ENCODE measurements at regions not wholly inside any gene's neighbourhood (a gene's known extent, or its start where the extent isn't known, plus 50 kb on each side); places are given as distances from the start of the nearest gene placed in this dataset.
"Not testable (repeated sequence)": the region's sequence is repeated elsewhere in the genome, so short reads cannot be mapped to it uniquely, and the experiment has no call there.

DNA sequence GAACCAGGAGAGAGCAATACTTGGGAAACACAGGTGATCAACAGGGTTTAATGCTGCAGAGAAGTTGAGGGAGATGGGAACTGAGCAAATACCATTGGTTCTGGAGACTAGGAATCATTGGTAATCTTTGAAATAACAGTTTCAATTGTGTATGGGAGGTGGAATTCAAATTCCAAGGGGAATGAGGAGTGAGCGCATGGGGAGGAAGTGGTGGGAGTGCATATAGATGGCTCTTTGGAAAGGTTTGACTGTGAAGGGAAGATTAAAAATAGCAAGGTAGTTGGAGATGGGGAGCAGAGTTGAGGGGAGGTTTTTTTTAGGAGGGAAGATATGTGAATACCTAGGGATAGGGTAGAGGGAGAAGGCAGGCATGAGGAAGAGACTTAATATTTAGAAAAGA is 51.1 kb upstream of the ROPN1 start:
- no peak for DNase-seq

DNA sequence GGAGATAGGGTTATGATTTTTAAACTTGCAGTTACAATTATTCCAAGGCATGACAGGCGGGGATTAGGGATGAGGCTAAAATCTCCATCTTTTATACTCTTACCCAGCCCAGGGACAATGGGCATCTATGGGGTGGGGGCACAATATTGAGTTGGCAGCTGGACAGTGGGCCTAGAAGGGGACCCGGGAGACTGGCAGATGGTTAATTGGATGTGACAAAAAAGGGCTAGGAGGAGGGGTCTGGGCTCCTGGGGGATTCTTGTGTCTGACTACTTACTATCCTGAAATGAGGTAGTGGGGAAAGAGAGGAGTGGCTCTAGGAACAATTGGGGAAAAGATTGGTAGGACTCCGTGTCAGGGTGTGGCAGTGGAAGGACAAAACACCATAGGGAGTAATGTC is 53.0 kb upstream of the ROPN1 start:
- DNase-seq = no peak

DNA sequence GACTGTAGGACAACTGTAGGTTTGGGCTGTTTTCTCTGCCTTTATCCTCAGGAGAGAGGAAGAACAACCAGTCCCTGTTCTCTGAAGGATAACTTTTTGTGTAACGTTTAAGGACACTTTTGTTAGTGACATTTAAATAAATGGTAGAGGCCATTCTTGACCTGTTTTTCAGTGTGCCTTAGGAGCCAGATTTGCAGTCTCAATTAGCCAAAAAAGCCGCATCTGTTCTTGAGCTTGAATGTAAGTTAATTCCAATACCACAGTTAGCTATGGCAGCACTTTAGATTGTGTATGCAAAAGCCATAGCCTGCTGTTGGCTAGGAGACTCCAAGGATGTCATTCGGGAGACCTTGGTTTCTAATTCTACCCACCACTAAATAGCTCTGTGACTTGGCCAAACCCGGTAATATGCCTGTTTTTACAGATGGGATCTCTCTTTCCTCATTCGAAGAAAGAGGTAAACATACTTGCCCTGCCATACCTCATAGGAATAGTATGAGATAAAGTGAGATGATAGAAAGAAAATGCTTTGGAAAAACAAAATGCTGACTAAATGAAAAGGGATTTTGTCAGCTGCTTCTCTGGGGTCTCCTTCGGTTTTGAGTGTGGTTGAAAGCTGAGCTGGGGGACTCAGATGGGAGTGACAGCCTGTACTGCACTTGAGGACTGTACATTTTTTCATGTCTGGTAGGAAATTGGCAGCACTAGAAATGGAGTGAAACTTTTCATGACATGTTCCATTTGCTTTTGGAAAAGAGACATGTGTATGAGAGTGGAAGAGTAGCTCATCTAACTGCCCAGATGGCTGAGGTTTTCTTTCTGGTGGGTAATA is 57.3 kb upstream of the ROPN1 start:
- DNase-seq = no peak

DNA sequence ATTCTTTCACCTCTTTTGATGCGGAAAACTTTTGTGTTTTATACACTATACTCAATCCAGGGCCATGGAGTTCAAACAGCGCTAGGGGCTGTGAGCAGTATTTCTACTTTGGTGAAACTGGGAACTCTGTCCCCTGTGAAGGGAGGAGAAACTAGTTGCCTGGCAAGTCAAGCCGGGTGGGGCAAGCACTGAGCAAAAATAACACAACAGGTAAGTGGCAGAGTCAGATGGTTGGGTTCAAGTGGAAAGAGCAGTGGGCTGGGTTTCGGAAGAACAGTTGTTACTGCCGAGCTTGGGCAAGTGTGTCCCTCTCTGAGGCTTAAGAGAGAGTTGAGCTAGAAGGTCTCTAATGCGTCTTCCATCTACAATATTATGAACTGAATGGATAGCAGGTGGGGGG is 59.7 kb upstream of the ROPN1 start:
- DNase-seq = no peak

DNA sequence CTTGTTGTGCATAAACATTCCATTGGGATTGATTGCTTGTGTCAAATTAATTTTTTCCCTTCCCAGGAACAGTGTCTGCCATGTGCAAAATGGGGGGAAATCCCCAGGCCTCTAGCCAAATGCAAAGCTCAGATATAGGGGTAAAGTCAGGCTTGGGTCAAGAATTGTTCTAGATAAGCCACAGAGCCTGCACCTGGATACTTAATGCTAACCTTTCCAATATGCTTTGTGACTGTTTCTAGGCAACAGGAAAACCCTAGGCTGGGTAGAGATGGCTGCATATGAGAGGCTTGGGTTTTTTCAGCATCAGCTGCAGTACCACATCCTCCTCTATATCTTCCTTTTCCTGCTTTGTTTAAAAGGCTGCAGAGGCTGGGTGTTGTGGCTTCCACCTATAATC is 61.9 kb upstream of the ROPN1 start:
- no peak for DNase-seq

DNA sequence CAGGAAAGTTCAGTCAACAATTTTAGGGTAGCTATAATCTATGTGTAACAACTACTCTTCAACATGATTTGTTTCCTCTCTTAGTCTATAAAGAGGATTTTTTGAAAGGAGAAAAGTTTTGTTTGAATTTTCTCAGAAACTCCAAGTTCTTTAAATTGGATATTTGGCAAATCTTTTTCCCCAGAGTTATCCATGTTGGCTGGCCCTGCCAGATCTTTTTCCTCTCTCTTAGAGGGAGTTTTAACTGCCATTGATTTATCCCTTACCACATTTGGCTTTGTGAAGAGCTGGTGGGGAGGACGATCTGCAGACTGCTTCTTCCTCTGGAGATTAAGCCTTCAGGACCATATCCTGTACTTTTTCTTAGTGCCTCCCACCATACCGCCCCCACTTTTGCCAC is 64.9 kb upstream of the ROPN1 start:
- no peak for DNase-seq

DNA sequence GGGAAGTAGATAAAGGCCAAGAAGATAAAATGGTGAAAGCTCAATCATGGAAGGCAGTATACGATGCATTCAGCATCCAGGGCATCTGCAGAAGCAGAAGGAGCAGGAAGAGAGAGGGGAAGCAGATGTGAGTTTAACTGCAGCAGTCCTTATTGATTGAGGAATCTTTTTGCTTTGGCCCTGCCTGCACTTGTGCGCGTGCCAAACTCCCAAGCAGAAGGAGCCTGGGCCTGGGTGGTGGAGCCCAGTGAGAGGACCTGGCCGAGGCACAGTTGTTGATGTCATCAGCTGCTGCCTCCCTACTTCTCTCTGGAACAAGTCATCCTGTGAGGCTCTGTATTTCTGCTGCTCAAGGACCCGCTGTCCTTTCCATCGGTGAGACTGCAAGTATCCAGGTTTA is 65.5 kb upstream of the ROPN1 start:
- DNase-seq = no peak

DNA sequence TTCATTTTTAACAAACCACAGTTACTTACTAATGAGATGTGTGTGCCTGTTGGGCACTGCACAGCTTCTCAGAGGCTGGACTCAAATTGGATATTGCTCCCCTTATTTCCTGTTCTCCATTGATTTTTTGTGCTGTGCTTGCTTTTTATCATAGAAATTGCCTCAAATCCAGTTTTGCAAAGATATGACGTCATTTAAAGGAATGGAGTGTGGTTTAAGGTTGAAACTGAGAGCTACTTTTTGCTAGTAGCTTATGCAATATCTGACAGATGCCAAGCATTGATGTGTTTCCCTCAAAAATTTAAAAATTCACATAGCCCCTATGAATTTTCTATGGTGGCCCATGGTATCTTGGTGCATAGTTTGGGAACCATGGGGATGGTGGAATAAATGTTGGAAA is 67.7 kb upstream of the ROPN1 start:
- DNase-seq = no peak

DNA sequence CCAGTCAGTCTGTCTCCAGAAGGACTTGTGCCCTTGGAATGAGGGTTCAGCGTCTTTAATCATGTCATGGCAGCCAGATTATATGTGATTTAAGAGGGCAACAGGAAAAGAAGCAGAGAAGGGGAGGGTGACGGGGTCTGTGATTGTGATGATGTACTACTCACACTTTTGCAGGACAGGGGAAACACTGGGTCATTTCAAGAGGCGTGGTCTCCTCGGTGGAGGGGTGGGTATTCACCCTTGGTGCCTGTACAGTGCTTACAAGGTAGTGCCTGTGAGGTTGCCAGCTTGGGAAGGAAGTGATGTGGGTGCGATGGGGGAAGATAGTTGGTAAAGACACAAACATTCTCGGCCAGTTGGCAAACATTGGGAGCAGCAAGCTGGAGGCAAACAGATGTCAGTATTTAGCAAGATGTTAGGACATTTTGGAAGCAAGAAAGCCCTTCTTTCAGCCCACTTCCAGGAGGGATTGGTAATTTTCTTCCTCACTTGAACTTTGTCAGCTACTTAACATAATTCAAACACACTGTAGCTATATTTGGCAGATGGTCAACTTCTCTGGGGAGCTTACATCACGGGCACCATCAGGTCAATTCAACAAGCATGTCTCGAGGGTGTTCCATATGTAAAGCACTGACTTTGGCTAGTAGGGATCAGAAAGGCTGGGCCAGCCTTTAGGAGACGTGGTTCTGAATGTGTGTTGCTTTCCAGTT is 71.4 kb upstream of the ROPN1 start:
- DNase-seq = no peak

DNA sequence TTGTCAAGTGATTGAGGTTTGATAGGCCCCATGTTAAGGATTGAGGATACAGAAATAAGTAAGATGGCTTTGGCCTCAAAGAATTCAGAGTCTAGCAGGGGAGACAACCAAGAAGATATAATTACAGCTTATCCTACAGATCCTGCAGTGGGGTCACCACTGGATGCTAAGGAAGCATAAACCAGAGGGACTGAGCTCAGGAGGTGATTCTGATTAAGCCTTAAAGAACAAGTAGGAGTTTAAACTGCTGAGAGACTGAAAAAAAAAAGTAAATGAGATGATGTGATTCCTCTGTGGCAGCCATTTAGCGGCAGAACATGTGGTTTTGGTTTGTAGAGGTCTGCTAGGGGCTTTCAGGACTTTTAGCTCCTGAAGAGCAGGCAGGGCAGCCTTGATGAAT is 72.1 kb upstream of the ROPN1 start:
- DNase-seq = no peak

DNA sequence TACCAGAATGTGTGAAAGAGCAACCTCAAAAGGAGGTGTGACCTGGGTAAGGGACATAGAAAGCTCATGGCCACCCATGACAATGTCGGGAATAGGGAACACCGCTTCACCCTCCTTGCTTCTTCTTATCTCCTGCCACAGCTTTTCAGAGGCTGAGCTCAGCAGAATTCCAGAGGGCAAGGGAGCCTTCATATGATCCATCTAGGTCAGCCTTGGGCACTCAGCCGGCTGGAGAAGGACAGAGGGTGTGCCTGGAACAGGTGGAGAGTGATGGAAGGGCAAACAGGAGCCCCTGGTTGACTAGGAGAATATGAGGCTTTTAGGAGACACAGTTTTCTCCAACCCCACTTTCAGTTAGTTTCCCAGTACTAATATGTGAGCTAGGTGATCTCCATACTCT is 74.6 kb upstream of the ROPN1 start:
- not testable (repeated sequence) for DNase-seq

DNA sequence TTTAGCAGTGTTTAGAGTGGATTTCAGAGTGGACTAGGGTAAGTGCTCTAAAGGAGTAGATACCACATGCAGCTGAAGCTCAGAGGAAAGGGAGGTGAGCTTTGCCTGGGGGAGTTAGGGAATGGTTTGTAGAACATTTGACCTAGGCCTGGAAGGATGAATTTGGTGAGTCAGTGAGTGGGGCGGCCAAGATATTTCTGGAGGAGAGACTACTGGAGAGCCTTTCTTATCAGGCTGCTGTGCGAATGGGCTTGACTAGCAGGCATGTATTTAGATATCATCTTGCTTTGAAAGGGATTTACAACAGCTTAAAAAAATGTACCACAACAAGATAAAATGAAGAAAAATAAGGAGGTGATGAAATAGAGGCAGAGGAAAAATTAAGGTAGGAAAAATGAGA is 77.8 kb upstream of the ROPN1 start:
- not testable (repeated sequence) for DNase-seq

DNA sequence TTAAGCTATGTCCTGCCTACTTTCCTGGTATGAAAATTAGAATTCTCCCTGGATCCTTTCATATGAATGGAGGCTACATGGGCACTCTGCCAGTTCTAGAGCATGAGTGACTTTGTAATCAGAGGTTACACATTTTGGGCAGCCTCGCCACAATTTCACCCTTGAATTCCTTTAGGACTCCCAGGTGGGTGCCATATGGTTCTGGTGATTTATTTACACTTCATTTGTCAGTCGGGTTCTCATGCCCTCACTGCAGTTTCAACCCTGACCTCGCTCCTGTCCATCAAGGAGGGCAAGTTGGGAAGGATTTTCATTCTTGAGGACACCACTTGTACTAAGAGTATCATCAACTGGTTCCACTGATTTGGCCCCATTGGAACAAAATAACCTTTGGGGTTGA is 83.2 kb upstream of the ROPN1 start:
- DNase-seq = not testable (repeated sequence)

DNA sequence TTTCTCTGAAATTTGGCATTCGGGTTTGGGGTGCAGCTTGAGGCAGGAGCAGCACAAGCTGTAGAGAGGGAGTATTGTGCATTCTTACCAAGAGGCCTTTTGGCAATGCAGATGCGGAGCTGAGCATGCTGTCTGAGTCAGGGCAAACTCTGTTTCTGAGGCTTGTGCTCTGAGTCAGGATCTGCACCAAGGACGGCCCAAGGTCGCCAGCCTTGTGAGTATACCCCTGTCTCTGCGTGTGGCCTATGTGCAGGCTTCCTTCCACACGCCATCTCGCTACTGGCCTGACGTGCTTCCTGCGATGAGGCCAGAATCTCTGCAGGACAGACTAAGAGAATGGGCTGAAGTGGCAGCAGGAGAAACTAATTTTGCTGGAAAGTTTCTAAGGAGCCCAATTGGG is 83.8 kb upstream of the ROPN1 start:
- DNase-seq = no peak

DNA sequence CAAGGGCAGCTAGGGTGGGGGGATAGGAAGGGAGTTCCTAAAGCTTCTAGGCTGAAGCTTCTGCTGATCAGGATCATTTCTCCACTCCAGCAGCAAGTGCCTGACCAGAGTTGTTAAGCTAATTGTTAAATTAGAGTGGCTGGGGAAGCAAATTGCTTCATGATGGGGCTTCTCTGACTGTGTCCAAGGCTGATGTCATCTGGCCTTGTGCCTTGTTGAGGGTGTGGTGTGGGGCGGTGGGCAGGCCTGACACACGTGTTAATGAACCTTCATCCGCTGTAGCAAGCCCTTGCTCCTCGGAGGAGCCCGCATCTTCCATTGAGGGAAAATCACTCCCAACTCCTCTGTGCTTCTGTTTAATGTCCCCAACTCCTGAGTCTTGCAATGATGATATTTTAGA is 84.3 kb upstream of the ROPN1 start:
- no peak for DNase-seq

DNA sequence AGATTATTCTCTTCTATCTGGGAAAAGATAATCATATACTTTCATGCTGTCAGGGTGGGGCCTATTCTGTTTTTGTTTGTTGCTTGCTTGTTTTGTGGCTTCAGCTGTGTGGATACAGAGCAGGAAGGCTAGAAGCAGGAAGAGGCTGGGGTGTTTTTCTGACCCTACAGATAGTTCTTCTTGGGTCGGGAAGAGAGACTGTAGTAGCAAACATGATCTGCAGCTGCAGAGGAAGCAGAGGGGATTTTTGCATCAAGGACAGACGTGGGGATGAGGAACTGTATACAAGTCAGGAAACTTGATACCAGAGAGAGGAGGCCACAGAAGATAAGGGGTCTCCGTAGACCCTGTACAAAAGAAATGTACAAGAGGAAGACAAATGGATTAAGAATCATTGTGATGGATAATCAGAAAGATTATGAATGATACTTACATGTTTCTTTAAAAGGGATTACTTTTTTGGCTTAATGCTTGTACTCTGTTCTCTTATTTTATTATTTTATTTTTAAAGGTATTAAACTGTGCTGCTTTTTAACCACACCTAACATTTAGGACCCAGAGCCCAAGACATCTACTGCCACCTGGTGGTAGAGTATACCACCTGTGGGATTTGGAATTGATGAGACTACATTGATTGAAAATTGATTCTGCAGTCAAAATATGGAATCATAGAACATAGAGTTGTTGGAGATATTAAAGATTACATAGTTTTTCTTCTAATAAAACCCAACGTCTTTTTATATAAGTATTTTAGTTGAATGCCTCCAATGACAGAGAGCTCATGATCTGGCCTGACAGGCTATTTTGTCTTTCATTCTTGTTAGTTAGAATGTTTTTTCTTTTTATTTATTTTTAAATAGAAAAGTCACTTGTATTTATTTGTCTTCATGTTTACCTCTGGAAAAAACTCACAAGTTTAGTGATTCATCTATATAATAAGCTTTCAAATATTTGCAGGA is 87.3 kb upstream of the ROPN1 start:
- peak; percentile 25 for DNase-seq

DNA sequence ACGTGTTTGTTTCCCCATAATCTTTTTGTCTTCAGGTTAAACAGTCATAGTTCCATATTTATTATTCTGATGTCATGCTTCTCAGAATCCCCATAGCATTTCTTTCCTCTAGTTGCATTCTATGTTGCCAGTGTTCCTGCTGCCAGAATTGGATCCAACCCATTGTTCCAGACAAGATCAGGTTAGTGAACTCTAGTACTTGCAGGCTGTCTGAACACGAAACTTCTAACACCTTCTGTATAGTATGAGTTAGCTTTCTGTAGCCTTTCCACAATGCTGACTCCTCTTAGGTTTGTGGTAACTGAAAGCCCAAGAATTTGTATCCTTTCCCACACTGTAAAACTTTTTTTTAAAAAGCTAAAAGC is 88.0 kb upstream of the ROPN1 start:
- DNase-seq = no peak

DNA sequence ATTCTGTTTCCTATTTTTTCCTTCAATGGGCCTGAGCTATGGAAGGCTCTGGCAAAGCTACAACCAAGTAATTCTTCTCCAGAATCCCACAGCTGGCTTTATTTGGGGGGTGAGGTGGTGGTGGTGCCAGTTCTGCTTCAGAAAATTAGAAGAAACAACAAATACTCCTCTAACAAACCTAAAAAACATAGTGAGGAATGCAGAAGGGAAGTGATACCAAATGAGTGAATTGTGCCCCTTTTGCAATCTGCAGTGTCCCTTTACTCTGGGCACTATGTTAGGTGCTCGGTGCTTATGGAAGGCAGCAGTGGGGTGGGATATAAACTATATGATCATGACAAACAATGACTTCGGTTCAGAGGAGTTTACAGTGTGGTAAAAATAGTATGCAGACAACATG is 90.4 kb upstream of the ROPN1 start:
- DNase-seq = no peak

DNA sequence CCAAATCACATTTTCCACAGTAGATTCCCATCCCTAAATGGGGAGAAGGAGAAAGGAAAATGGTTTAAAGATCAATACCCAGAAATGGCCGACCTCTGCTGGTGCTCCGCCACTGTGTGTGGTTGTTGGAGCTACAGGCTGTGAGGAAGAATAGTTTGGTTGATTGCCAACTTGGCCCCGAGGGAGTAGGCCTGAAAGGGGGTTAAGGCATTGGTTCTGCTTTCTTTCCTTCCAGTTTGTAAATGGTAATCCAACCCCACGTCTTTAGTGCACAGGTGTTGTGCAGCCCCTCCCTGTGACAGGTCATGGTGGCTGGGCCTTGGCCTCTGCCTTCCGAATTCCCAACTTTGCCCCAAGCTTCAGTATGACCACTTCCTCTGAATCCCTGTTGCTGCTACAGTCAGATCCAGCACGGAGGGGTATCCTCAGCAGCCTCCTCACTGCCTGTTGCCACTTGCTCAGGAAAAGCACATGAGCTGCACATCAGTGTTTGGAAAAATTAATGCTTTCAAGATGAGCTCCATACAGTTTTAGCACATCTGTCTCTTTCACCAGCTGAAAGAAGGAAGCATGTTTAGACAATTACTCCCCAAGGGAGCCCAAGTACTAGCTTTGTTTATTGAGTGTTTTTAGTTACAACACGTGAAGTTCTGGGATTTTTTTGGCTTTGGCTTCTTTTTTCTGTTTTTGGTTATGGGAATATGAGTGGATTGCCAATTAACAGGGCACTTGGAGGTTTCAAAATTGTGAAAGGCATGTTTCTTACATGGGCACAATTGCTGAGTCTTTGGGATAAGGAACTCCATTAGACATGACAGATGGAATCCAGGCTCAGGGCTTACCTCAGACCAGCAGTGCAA is 92.3 kb upstream of the ROPN1 start:
- DNase-seq = no peak

DNA sequence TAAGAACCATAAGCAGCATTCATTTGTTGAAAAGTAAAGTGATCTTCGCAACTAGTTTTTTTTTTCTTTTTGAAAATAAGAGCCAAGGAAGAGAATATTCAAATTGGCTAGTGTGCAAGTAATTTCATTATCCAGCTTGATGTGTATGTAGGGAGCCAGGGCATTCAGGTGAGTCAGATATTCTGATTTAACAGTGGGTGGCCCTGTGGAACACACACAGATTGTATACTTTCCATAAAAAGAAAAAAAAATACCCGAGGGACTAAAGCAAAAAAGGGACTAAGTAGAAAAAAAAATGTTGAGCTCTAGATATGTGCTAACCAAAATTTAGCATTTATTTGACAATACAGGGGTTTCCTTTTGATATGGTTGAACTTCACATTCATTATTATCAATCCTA is 96.9 kb upstream of the ROPN1 start:
- DNase-seq = no peak

DNA sequence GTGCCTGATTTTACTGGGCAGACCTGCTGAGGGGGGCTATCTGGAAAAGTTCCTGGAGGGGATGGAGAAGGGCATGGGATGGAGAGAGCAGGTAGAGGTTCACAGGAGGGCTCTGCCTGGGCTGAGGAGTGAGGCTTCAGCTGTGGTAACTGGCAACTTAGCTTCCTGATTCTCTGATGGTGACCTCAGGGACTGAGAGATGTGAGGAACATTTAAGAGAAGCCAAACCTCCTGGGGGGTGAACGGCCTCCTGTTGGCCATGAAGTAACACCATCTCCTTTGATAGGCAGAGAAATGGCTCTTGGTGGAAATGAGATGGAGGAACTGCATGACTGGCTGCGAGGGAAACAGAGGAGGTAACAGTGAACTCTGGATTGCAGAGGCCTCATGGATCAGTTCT is 97.3 kb upstream of the ROPN1 start:
- DNase-seq = no peak

DNA sequence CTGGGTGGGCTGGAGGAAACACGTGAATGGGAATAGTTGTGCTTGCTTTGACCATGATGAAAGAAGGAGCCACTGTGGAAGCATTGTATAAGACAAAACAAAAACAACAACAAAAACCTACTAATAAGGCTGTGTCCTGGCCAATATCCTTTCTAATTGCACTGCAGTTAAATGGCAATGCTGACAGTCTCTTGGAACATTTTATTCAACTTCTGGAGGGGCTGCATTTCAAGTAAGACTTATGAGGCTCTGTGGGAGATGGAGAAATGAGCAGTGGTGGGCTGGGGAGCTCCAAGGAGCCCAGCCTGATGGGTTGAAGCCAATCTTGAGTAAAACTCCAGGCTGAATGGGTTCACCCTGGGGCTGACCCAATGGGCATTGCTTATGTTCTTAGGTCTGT is 99.8 kb upstream of the ROPN1 start:
- DNase-seq = no peak

DNA sequence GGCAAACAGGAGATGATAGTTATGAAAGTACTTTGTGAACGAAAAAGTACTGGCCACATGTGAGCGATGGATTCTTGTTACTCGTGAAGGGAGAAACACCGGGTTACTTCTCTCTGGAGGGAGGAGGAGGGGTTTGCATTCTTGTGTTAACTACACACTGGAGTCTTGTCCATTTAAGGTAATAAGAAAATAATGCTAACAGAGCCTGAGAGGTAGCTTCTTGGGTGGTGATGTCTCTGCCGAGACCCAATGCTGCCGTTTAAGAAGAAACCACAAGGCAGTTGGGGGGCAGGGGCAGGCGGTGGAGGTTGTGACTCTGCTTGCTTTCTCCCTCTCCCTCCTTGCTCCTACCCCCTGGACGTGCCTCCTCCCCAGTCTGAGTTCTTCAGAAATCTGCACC is 100.9 kb upstream of the ROPN1 start:
- no peak for DNase-seq

Data from CD4-positive, alpha-beta T cell treated with Interleukin-21 for 1 hour (primary cell).